Right lobe of liver (tissue), 4 donors: ENCODE measurements at regions not wholly inside any gene's neighbourhood (a gene's known extent, or its start where the extent isn't known, plus 50 kb on each side); places are given as distances from the start of the nearest gene placed in this dataset.

ENCODE experiments used
- CTCF ChIP-seq, 4 donors: fragments of 200-600 bp in 3 of 4; fragments of 450-650 bp in 1 of 4; IDR thresholded peaks; one replicate each; pipeline versions ENCODE4 v1.5.1 to v1.8.0; 2016 to 2022; ENCODE audit warnings: antibody characterized with exemption in 4 of 4, mild to moderate bottlenecking in 2 of 4
- POLR2A ChIP-seq: fragments of 450-650 bp; IDR thresholded peaks from one replicate; pipeline ENCODE4 v1.6.1; 2017; ENCODE audit warnings: antibody characterized with exemption, mild to moderate bottlenecking
- donor health status: DM: no; HTN: no; CAD: no.
- donor health status: DM: no; HTN: no; CAD: no.
- donor health status: DM: no; HTN: yes; CAD: no.

- TF ChIP-seq CTCF (IDR thresholded peaks at IDR 0.05) (no peak), POLR2A (no peak)
Observed at GRCh38 chr11:28654191-28654590, 546.0 kb downstream of the METTL15 start.
